Neural cell (in vitro differentiated cells): ENCODE measurements at regions not wholly inside any gene's neighbourhood (a gene's known extent, or its start where the extent isn't known, plus 50 kb on each side); places are given as distances from the start of the nearest gene placed in this dataset.

ENCODE experiments used
- H2AFZ ChIP-seq: fragments of 200-600, 300-800 bp; sonication (generic), shearing (Covaris generic); 2 replicates; pipeline ENCODE4 v1.6.0; 2014; ENCODE audit warnings: low read depth, mild to moderate bottlenecking, antibody characterized with exemption, low read length, moderate library complexity
- H3F3A ChIP-seq: fragments of 200-600 bp; shearing (Covaris generic); 2 replicates; pipeline ENCODE4 v1.6.1; 2016; ENCODE audit warnings: mild to moderate bottlenecking, moderate library complexity, mixed read lengths, antibody characterized with exemption, low read length; ENCODE audit not compliant: insufficient read depth, poor library complexity, severe bottlenecking
- H3K27ac ChIP-seq: fragments of 200-600, 300-800 bp; sonication (generic), shearing (Covaris generic); 2 replicates; pipeline ENCODE4 v1.5.1; 2014; ENCODE audit warnings: mild to moderate bottlenecking, low read length, moderate library complexity
- H3K27me3 ChIP-seq: fragments of 300-800, 200-600 bp; sonication (generic), shearing (Covaris generic); 2 replicates; pipeline ENCODE4 v1.6.0; 2014; ENCODE audit warnings: mild to moderate bottlenecking, low read depth, low read length, moderate library complexity; ENCODE audit not compliant: insufficient read depth
- H3K36me3 ChIP-seq: fragments of 300-800, 200-600 bp; sonication (generic), shearing (Covaris generic); 2 replicates; pipeline ENCODE4 v1.5.1; 2014; ENCODE audit warnings: mild to moderate bottlenecking, antibody characterized with exemption, low read length, moderate library complexity; ENCODE audit not compliant: insufficient read depth
- H3K4me2 ChIP-seq: fragments of 300-800, 200-600 bp; sonication (generic), shearing (Covaris generic); 2 replicates; pipeline ENCODE4 v1.6.0; 2014; ENCODE audit warnings: mild to moderate bottlenecking, low read length
- H3K4me3 ChIP-seq: fragments of 300-800, 200-600 bp; sonication (generic), shearing (Covaris generic); 2 replicates; pipeline ENCODE4 v1.5.1; 2014; ENCODE audit warnings: mild to moderate bottlenecking, low read length, moderate library complexity
- H3K79me2 ChIP-seq: fragments of 200-600 bp; shearing (Covaris generic); replicated peaks from 2 replicates; pipeline ENCODE4 v1.6.0; 2014; ENCODE audit warnings: mild to moderate bottlenecking, low read length, moderate library complexity; ENCODE audit not compliant: insufficient read depth
- H3K9ac ChIP-seq: fragments of 300-800, 200-600 bp; sonication (generic), shearing (Covaris generic); 2 replicates; pipeline ENCODE4 v1.6.1; 2016; ENCODE audit warnings: mild to moderate bottlenecking, low read length, mixed read lengths
- H3K9me2 ChIP-seq: fragments of 200-600 bp; shearing (Covaris generic); 2 replicates; pipeline ENCODE4 v1.6.1; 2016; ENCODE audit warnings: mild to moderate bottlenecking, low read length, mixed read lengths; ENCODE audit not compliant: insufficient read depth
- H3K9me3 ChIP-seq: fragments of 200-600, 300-800 bp; sonication (generic), shearing (Covaris generic); 2 replicates; pipeline ENCODE4 v1.6.1; 2016; ENCODE audit warnings: mild to moderate bottlenecking, mixed run types, low read length, moderate library complexity, mixed read lengths
- H4K20me1 ChIP-seq: fragments of 200-600 bp; shearing (Covaris generic); 2 replicates; pipeline ENCODE4 v1.6.1; 2016; ENCODE audit warnings: mild to moderate bottlenecking, mixed run types; ENCODE audit not compliant: insufficient read depth
- EP300 ChIP-seq: fragments of 450-650 bp; conservative IDR thresholded peaks from 2 replicates; pipeline ENCODE4 v1.6.1; 2014; ENCODE audit warnings: antibody characterized with exemption, mild to moderate bottlenecking, moderate library complexity; ENCODE audit not compliant: poor library complexity, severe bottlenecking
- EZH2 ChIP-seq: fragments of 200-600, 300-800 bp; shearing (Covaris generic), sonication (generic); IDR thresholded peaks from 2 replicates; pipeline ENCODE4 v1.6.1; 2014; ENCODE audit warnings: antibody characterized with exemption, low read length, borderline replicate concordance, mild to moderate bottlenecking; ENCODE audit not compliant: insufficient read depth, poor library complexity, severe bottlenecking
- MXI1 ChIP-seq: fragments of 450-650 bp; conservative IDR thresholded peaks from 2 replicates; pipeline ENCODE4 v1.6.1; 2014; ENCODE audit warnings: antibody characterized with exemption, mild to moderate bottlenecking; ENCODE audit not compliant: poor library complexity, severe bottlenecking
- POLR2AphosphoS5 ChIP-seq: IDR thresholded peaks from 2 replicates; pipeline ENCODE4 v1.6.1; 2012
- RAD21 ChIP-seq: fragments of 450-650 bp; conservative IDR thresholded peaks from 2 replicates; pipeline ENCODE4 v1.6.1; 2014; ENCODE audit warnings: antibody characterized with exemption, mild to moderate bottlenecking, moderate library complexity
- SMC3 ChIP-seq: fragments of 450-650 bp; conservative IDR thresholded peaks from 2 replicates; pipeline ENCODE4 v1.6.1; 2014; ENCODE audit warnings: antibody characterized with exemption, mild to moderate bottlenecking, moderate library complexity; ENCODE audit not compliant: poor library complexity
- TAF1 ChIP-seq: IDR thresholded peaks from 2 replicates; pipeline ENCODE4 v1.6.1; 2012; ENCODE audit warnings: low read depth
- TF ChIP-seq, protein P1 (sequence below): fragments of 450-650 bp; IDR thresholded peaks from 2 replicates; pipeline ENCODE4 v1.5.1; 2014; ENCODE audit warnings: antibody characterized with exemption, mild to moderate bottlenecking, moderate library complexity; ENCODE audit not compliant: poor library complexity, severe bottlenecking
- TF ChIP-seq, protein P2 (sequence below): IDR thresholded peaks from 2 replicates; pipeline ENCODE4 v1.6.1; 2012; ENCODE audit warnings: borderline replicate concordance

- H4K20me1 ChIP-seq, result no peaks in the 10 kb centered on the region
- no peak overlapping the region for H3K4me3 ChIP-seq
- no peaks in the 10 kb centered on the region for H3K9me2 ChIP-seq
- H3K9ac ChIP-seq, result no peak overlapping the region
- no peak overlapping the region for H3K27ac ChIP-seq
- no peaks in the 10 kb centered on the region for H3K79me2 ChIP-seq
- H3K9me3 ChIP-seq, result no peaks in the 10 kb centered on the region
- H3F3A ChIP-seq, result no peaks in the 10 kb centered on the region
- no peak for TF ChIP-seq EZH2
- H3K27me3 ChIP-seq, result no peaks in the 10 kb centered on the region
- H3K36me3 ChIP-seq, result no peaks in the 10 kb centered on the region
- H2AFZ ChIP-seq, result no peak overlapping the region
- H3K4me2 ChIP-seq, result no peak overlapping the region
Observed at GRCh38 chr5:174446988-174447387, 277.4 kb upstream of the MSX2 start.

- H3K27ac ChIP-seq, result no peak overlapping the region
- no peaks in the 10 kb centered on the region for H3F3A ChIP-seq
- TF ChIP-seq EP300 (no peak), SMC3 (no peak), RAD21 (no peak), TAF1 (no peak), MXI1 (no peak), POLR2AphosphoS5 (no peak), EZH2 (no peak)
- TF ChIP-seq, protein P1, sequence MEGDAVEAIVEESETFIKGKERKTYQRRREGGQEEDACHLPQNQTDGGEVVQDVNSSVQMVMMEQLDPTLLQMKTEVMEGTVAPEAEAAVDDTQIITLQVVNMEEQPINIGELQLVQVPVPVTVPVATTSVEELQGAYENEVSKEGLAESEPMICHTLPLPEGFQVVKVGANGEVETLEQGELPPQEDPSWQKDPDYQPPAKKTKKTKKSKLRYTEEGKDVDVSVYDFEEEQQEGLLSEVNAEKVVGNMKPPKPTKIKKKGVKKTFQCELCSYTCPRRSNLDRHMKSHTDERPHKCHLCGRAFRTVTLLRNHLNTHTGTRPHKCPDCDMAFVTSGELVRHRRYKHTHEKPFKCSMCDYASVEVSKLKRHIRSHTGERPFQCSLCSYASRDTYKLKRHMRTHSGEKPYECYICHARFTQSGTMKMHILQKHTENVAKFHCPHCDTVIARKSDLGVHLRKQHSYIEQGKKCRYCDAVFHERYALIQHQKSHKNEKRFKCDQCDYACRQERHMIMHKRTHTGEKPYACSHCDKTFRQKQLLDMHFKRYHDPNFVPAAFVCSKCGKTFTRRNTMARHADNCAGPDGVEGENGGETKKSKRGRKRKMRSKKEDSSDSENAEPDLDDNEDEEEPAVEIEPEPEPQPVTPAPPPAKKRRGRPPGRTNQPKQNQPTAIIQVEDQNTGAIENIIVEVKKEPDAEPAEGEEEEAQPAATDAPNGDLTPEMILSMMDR, result no peak
- TF ChIP-seq, protein P2, sequence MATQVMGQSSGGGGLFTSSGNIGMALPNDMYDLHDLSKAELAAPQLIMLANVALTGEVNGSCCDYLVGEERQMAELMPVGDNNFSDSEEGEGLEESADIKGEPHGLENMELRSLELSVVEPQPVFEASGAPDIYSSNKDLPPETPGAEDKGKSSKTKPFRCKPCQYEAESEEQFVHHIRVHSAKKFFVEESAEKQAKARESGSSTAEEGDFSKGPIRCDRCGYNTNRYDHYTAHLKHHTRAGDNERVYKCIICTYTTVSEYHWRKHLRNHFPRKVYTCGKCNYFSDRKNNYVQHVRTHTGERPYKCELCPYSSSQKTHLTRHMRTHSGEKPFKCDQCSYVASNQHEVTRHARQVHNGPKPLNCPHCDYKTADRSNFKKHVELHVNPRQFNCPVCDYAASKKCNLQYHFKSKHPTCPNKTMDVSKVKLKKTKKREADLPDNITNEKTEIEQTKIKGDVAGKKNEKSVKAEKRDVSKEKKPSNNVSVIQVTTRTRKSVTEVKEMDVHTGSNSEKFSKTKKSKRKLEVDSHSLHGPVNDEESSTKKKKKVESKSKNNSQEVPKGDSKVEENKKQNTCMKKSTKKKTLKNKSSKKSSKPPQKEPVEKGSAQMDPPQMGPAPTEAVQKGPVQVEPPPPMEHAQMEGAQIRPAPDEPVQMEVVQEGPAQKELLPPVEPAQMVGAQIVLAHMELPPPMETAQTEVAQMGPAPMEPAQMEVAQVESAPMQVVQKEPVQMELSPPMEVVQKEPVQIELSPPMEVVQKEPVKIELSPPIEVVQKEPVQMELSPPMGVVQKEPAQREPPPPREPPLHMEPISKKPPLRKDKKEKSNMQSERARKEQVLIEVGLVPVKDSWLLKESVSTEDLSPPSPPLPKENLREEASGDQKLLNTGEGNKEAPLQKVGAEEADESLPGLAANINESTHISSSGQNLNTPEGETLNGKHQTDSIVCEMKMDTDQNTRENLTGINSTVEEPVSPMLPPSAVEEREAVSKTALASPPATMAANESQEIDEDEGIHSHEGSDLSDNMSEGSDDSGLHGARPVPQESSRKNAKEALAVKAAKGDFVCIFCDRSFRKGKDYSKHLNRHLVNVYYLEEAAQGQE, result no peak
- no peaks in the 10 kb centered on the region for H3K79me2 ChIP-seq
- H3K27me3 ChIP-seq, result no peaks in the 10 kb centered on the region
- H3K9ac ChIP-seq, result no peak overlapping the region
- no peak overlapping the region for H2AFZ ChIP-seq
- no peaks in the 10 kb centered on the region for H4K20me1 ChIP-seq
- H3K4me2 ChIP-seq, result no peak overlapping the region
- no peak overlapping the region for H3K4me3 ChIP-seq
- no peaks in the 10 kb centered on the region for H3K9me2 ChIP-seq
- no peaks in the 10 kb centered on the region for H3K36me3 ChIP-seq
- no peaks in the 10 kb centered on the region for H3K9me3 ChIP-seq
Observed at GRCh38 chr5:174448041-174448440, 276.3 kb upstream of the MSX2 start.

- no peak for TF ChIP-seq SMC3
- no peak for TF ChIP-seq RAD21
- TF ChIP-seq MXI1, result no peak
- TF ChIP-seq, protein P2, result no peak
- no peak for TF ChIP-seq EZH2
- TF ChIP-seq, protein P1, result no peak
- TF ChIP-seq EP300, result no peak
- TF ChIP-seq POLR2AphosphoS5, result no peak
- TF ChIP-seq TAF1, result no peak
- no peaks in the 10 kb centered on the region for H4K20me1 ChIP-seq
- H3K27ac ChIP-seq, result no peak overlapping the region
- H2AFZ ChIP-seq, result no peak overlapping the region
- H3K4me3 ChIP-seq, result no peak overlapping the region
- no peaks in the 10 kb centered on the region for H3K9me2 ChIP-seq
- H3K9me3 ChIP-seq, result no peaks in the 10 kb centered on the region
- no peak overlapping the region for H3K4me2 ChIP-seq
- H3K79me2 ChIP-seq, result no peaks in the 10 kb centered on the region
- H3K27me3 ChIP-seq, result no peaks in the 10 kb centered on the region
- H3K36me3 ChIP-seq, result no peaks in the 10 kb centered on the region
- no peaks in the 10 kb centered on the region for H3F3A ChIP-seq
- no peak overlapping the region for H3K9ac ChIP-seq
Observed at GRCh38 chr5:174448662-174449061, 275.7 kb upstream of the MSX2 start.
